Iris pigment epithelial cell (primary cell): ENCODE measurements at regions not wholly inside any gene's neighbourhood (a gene's known extent, or its start where the extent isn't known, plus 50 kb on each side); places are given as distances from the start of the nearest gene placed in this dataset.
"Not testable (repeated sequence)": the region's sequence is repeated elsewhere in the genome, so short reads cannot be mapped to it uniquely, and the experiment has no call there.

Experiments used
- DNase-seq: peaks from one replicate; pipeline ENCODE4 v3.0.0-alpha.2; 2011; ENCODE audit warnings: low read depth

- DNase-seq, result no peak
Observed at GRCh38 chr13:71300602-71301001, 566.4 kb downstream of the DACH1 start.

GRCh38 chr13:71291842-71292146 lies 575.2 kb downstream of the DACH1 start:
- DNase-seq, result no peak

GRCh38 chr13:71290963-71291841 lies 575.8 kb downstream of the DACH1 start:
- peak; percentile 36 for DNase-seq

GRCh38 chr13:71289980-71290379 lies 577.0 kb downstream of the DACH1 start:
- not testable (repeated sequence) for DNase-seq

GRCh38 chr13:71285700-71286099 lies 581.3 kb downstream of the DACH1 start:
- DNase-seq, result no peak

GRCh38 chr13:71278512-71278911 lies 588.5 kb downstream of the DACH1 start:
- no peak for DNase-seq

- no peak for DNase-seq
Observed at GRCh38 chr13:71274923-71275608, 591.9 kb downstream of the DACH1 start.

GRCh38 chr13:71261256-71261655 lies 605.7 kb downstream of the DACH1 start:
- no peak for DNase-seq

- peak; percentile 14 for DNase-seq
Observed at GRCh38 chr13:71260246-71260645, 606.8 kb downstream of the DACH1 start.

GRCh38 chr13:71255633-71256032 lies 611.4 kb downstream of the DACH1 start:
- peak; percentile 15 for DNase-seq

GRCh38 chr13:71254384-71254783 lies 612.6 kb downstream of the DACH1 start:
- DNase-seq, result no peak

- peak; percentile 40 for DNase-seq
Observed at GRCh38 chr13:71252184-71252704, 614.8 kb downstream of the DACH1 start.

- DNase-seq, result no peak
Observed at GRCh38 chr13:71251292-71251951, 615.6 kb downstream of the DACH1 start.

GRCh38 chr13:71249011-71249410 lies 618.0 kb downstream of the DACH1 start:
- DNase-seq, result peak; percentile 1

GRCh38 chr13:71244161-71244560 lies 622.8 kb downstream of the DACH1 start:
- DNase-seq, result no peak

GRCh38 chr13:71242201-71242600 lies 624.8 kb downstream of the DACH1 start:
- DNase-seq, result no peak

- DNase-seq, result peak; percentile 38
Observed at GRCh38 chr13:71240911-71241310, 626.1 kb downstream of the DACH1 start.

GRCh38 chr13:71237332-71237731 lies 629.7 kb downstream of the DACH1 start:
- DNase-seq, result no peak

GRCh38 chr13:71219698-71220415 lies 647.1 kb downstream of the DACH1 start:
- DNase-seq, result no peak

- DNase-seq, result peak; percentile 1
Observed at GRCh38 chr13:71218960-71219359, 648.0 kb downstream of the DACH1 start.

- no peak for DNase-seq
Observed at GRCh38 chr13:71217827-71218226, 649.2 kb downstream of the DACH1 start.

- no peak for DNase-seq
Observed at GRCh38 chr13:71214821-71215220, 652.2 kb downstream of the DACH1 start.
